ENCODE measurements at regions not wholly inside any gene's neighbourhood (a gene's known extent, or its start where the extent isn't known, plus 50 kb on each side); places are given as distances from the start of the nearest gene placed in this dataset.
A peak's percentile ranks its signal among the peaks of the same experiment; 100 is the strongest.

- H3K9me3 ChIP-seq (ENCODE audit: control extremely low read depth in 1 of 3, control insufficient read depth in 2 of 3, insufficient read depth in 1 of 3, low read length in 2 of 3): no peaks in the 10 kb centered on the region
- Mint-ChIP-seq H3K4me3 (no peak overlapping the region), H3K4me1 (peaks cover 36% of the 10 kb centered on the region), H3K27me3 (no peaks in the 10 kb centered on the region), H3K27ac (no peak overlapping the region), H3K9me3 (ENCODE audit: insufficient read depth) (no peaks in the 10 kb centered on the region)
- no peak overlapping the region for H2AFZ ChIP-seq (ENCODE audit: insufficient read depth, low read depth, low read length, poor library complexity, severe bottlenecking)
- intact Hi-C loops (cut with micrococcal nuclease): loop anchor here (5.0 to 10.0 kb wide), 4 partner anchors 53 to 427 kb away; partner anchors contain the start of gene RPS23
- TF ChIP-seq EZH2 (IDR thresholded peaks at IDR 0.05; ENCODE audit: borderline replicate concordance, insufficient read depth, low read depth, low read length, poor library complexity, severe bottlenecking): no peak
- no peak for TF ChIP-seq CTCF (IDR thresholded peaks at IDR 0.05)
- peaks cover 22 to 28% of the 10 kb centered on the region in 2 donors for H3K4me1 ChIP-seq (ENCODE audit: control insufficient read depth in 2 of 2, insufficient read depth in 2 of 2, low read length in 2 of 2)
- DNase-seq (no peak), ATAC-seq (ENCODE audit: low read depth) (no peak)
- no peak overlapping the region for H3K9ac ChIP-seq (ENCODE audit: low read length)
- no peak overlapping the region for H3K4me3 ChIP-seq (ENCODE audit: control extremely low read depth in 1 of 5, extremely low read depth in 1 of 5, insufficient read depth in 1 of 5, low read depth in 2 of 5, low read length in 4 of 5)
- no peak overlapping the region for H3K27ac ChIP-seq (ENCODE audit: low read length in 2 of 2)
- H3K27me3 ChIP-seq (replicated peaks in 1 of 4; ENCODE audit: control extremely low read depth in 1 of 4, control insufficient read depth in 3 of 4, insufficient read depth in 4 of 4, low read length in 3 of 4): no peaks in the 10 kb centered on the region
- H4K20me1 ChIP-seq (ENCODE audit: control insufficient read depth, insufficient read depth, low read length, poor library complexity, severe bottlenecking): no peaks in the 10 kb centered on the region
- no peak overlapping the region for H3K4me2 ChIP-seq (replicated peaks; ENCODE audit: low read depth, low read length, poor library complexity, severe bottlenecking)
- H3K36me3 ChIP-seq (replicated peaks in 1 of 2; ENCODE audit: control extremely low read depth in 1 of 2, control insufficient read depth in 1 of 2, extremely low read depth in 1 of 2, insufficient read depth in 2 of 2, low read length in 1 of 2): no peaks in the 10 kb centered on the region
- CTCF ChIA-PET: interaction anchor here (1.4 kb wide), 1 partner anchor 348 kb away, joined by 3 read pairs; no protein-coding TSS in a partner anchor
- POLR2A ChIA-PET: no interaction called here
- no peaks in the 10 kb centered on the region for H3K79me2 ChIP-seq (ENCODE audit: control insufficient read depth, insufficient read depth, low read length)
Observed at GRCh38 chr5:81854485-81854884, 103.6 kb upstream of the SSBP2 start.

- Mint-ChIP-seq H3K27ac (peak overlapping the region; percentile 83), H3K27me3 (no peaks in the 10 kb centered on the region), H3K4me1 (peaks cover 36% of the 10 kb centered on the region), H3K9me3 (ENCODE audit: insufficient read depth) (no peaks in the 10 kb centered on the region), H3K4me3 (peak overlapping the region; percentile 99)
- H3K79me2 ChIP-seq (ENCODE audit: control insufficient read depth, insufficient read depth, low read length): no peaks in the 10 kb centered on the region
- no peak for TF ChIP-seq EZH2 (IDR thresholded peaks at IDR 0.05; ENCODE audit: borderline replicate concordance, insufficient read depth, low read depth, low read length, poor library complexity, severe bottlenecking)
- 60% methylated on average over 1 of the region's 6 CpGs for WGBS (ENCODE audit: insufficient coverage)
- H3K27ac ChIP-seq (ENCODE audit: low read length in 2 of 2): no peak overlapping the region
- ChIA-PET CTCF (interaction anchor here (3.3 to 5.3 kb wide), 2 partner anchors 14 to 102 kb away, joined by 32 to 52 read pairs; partner anchors contain the start of gene SSBP2), POLR2A (interaction anchor here (1.3 to 4.1 kb wide), 2 partner anchors 74 to 102 kb away, joined by 5 to 81 read pairs; partner anchors contain the start of gene SSBP2)
- intact Hi-C loops (cut with micrococcal nuclease): loop anchor here (5.0 to 10.0 kb wide), 4 partner anchors 54 to 426 kb away; partner anchors contain the start of gene RPS23
- peak overlapping the region; percentile 73 for H2AFZ ChIP-seq (ENCODE audit: insufficient read depth, low read depth, low read length, poor library complexity, severe bottlenecking)
- H3K4me3 ChIP-seq (ENCODE audit: control extremely low read depth in 1 of 5, extremely low read depth in 1 of 5, insufficient read depth in 1 of 5, low read depth in 2 of 5, low read length in 4 of 5): no peak overlapping the region
- H4K20me1 ChIP-seq (ENCODE audit: control insufficient read depth, insufficient read depth, low read length, poor library complexity, severe bottlenecking): no peaks in the 10 kb centered on the region
- no peaks in the 10 kb centered on the region for H3K36me3 ChIP-seq (replicated peaks in 1 of 2; ENCODE audit: control extremely low read depth in 1 of 2, control insufficient read depth in 1 of 2, extremely low read depth in 1 of 2, insufficient read depth in 2 of 2, low read length in 1 of 2)
- ATAC-seq (ENCODE audit: low read depth): no peak
- H3K27me3 ChIP-seq (replicated peaks in 1 of 4; ENCODE audit: control extremely low read depth in 1 of 4, control insufficient read depth in 3 of 4, insufficient read depth in 4 of 4, low read length in 3 of 4): no peaks in the 10 kb centered on the region
- H3K9ac ChIP-seq (ENCODE audit: low read length): no peak overlapping the region
- H3K4me2 ChIP-seq (replicated peaks; ENCODE audit: low read depth, low read length, poor library complexity, severe bottlenecking): peak overlapping the region; percentile 87
- peaks cover 22 to 28% of the 10 kb centered on the region in 2 donors for H3K4me1 ChIP-seq (ENCODE audit: control insufficient read depth in 2 of 2, insufficient read depth in 2 of 2, low read length in 2 of 2)
- no peak for DNase-seq
- H3K9me3 ChIP-seq (ENCODE audit: control extremely low read depth in 1 of 3, control insufficient read depth in 2 of 3, insufficient read depth in 1 of 3, low read length in 2 of 3): no peaks in the 10 kb centered on the region
Observed at GRCh38 chr5:81853030-81853357, 102.1 kb upstream of the SSBP2 start.

All from B cell (primary cell).